ENCODE measurements at regions not wholly inside any gene's neighbourhood (a gene's known extent, or its start where the extent isn't known, plus 50 kb on each side); places are given as distances from the start of the nearest gene placed in this dataset.

DNA sequence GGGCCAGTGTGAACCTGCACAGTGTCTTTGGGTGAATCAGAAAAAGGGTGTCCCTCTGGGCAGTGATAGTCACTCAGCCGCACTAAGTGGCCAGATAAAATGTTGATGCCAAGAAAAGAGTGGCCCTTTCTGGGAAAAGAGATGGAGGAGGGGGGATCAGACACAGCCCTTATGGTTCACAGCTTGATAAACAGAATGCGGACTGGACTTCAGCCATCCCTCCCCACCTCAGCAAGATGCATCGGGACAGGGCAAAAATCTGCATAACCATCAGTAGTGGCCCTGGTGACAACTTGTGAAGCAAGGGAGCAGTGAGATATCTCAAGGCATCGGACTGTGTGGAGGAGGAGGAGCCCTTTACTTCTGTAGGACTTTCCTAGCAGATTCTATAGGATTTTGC is 353.8 kb upstream of the PLXNA2 start:
- intact Hi-C loops (cut with DNase I, micrococcal nuclease): no loop called here
- DNase-seq (no peak), ATAC-seq (no peak)

DNA sequence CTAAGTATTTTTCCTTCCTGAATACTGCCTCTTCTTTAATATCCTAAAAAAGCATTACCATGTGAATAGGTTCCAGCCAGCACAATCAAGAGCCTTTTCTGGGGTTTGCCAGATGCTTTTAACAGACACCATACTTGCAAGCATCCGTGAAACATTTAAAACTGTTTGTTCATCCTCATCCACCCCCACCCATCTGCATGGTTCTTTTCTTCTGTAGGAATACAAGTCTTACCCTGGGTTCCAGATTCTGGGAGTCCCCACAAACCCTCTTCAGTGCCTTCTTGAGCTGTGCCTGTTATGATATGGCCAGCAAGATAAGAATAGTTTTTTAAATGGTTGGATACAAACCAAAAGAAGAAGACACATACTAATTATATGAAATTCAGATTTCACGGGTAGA is 354.9 kb upstream of the PLXNA2 start:
- DNase-seq: no peak
- ATAC-seq: no peak

DNA sequence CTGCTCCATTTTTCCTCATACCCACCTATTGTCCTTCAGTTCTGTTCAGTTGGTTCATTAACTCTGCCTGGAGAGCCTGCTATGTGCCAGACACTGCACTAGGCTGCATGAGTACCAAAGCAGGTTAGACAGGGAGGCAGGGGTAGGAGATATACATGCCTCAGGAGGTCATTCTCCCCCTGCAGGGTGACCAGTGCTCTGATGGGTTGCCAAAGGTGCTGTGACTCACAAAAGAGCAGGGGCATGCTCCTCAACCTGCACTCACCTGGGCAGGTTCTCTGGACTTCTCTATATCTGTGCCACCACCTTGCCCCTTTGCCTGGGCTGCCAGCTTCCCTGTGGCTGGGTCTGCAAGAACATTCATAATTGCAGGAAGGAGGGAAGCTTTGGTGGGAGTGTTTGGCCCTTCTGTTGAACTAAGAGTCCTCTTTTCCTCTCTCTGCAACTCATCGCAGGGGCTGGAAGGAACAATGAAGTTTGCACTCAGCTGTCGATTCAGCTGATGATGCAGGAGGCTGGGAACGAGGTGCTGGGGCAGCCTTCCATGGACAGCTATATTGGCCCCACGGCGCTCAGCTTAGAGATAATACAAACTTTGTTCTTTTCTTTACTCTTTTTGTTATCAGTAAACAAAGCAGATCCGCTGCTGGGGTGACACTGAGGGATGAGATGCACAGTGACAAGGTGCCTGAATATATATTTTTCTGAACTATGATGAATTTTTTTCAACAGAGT is 356.4 kb upstream of the PLXNA2 start:
- DNase-seq: no peak
- ATAC-seq: no peak
- intact Hi-C loops (cut with DNase I, micrococcal nuclease): no loop called here

More for the DNA sequence above, 354.9 kb upstream of the PLXNA2 start:
- intact Hi-C loops (cut with DNase I, micrococcal nuclease): no loop called here

DNA sequence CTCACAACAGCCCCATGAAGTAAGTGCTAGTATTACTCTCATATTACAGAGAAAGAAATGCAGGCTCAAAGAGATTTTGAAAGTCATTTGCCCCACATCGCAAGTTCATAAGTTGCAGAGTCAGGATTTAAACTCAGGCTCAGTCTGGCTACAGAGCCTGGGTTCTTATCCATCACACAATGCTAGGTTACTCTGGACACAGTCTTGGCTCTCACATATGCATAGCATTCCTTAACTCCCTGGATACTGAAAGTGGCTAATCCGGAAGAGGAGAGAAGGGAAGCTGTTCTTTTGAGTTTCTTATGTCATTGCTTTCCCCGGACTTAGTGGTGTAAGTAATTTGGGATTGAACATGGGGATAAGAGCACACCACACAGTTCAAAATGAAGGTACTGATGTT is 357.4 kb upstream of the PLXNA2 start:
- intact Hi-C loops (cut with DNase I, micrococcal nuclease): no loop called here
- DNase-seq: no peak
- no peak for ATAC-seq

DNA sequence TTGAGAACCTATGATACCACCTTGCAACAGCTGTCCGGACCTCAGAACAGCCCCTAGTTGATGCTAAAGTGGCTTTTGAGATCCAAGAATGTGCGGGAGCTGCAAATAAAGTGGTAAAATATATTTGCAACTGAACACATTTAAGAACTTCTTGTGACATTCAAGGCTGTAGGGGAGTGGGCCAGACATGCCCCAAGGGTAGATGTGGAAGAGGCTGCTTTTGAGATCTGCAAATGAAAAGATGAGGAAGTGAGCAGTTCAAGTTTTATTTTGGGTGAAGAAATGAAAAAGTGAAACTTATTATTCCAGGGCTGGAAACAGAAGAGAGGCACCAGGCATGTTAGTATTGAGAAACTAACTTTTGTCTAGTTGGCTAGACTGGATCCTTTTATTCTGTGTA is 359.5 kb upstream of the PLXNA2 start:
- ATAC-seq: no peak
- intact Hi-C loops (cut with DNase I, micrococcal nuclease): no loop called here
- no peak for DNase-seq

DNA sequence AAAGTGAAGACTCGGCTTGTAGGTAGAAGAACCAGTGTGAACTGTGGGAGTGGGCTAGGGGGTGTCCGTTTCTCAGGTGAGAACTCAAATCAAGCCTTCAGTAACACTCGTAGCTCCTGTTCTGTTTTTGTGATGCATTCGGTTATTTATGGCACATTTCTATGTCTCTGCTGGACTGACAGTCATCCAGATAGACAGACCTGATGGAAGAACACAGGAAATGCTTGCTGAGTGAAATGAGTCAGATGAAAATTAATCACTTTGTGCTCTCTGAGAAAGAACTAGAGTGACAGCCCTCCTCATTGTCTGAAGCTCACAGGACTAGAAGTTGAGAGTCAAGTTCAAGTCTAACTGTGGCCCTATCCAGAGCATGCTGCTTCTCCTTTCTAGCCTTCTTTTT is 360.1 kb upstream of the PLXNA2 start:
- ATAC-seq: no peak
- intact Hi-C loops (cut with DNase I, micrococcal nuclease): no loop called here
- no peak for DNase-seq

DNA sequence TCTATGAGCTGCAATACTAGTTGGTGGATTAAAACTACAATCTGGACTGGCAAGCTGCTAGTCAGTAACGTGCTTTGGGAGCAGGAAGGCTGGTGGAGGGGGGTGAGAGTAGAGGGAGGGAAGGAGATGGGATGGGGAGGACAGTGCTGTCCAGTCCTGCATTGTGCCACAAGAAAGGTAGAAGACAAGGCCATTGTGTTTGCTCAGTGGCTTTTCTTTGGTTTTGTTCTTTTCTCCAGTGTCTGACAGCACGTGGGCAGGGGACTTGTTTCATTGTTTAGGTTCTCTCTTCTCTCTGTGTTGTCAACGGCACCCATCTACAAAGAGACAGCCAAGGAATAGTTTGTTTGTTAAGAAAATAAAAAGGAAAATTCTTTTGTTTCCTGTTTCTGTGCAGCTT is 362.8 kb upstream of the PLXNA2 start:
- ATAC-seq: no peak
- intact Hi-C loops (cut with DNase I, micrococcal nuclease): no loop called here
- no peak for DNase-seq

DNA sequence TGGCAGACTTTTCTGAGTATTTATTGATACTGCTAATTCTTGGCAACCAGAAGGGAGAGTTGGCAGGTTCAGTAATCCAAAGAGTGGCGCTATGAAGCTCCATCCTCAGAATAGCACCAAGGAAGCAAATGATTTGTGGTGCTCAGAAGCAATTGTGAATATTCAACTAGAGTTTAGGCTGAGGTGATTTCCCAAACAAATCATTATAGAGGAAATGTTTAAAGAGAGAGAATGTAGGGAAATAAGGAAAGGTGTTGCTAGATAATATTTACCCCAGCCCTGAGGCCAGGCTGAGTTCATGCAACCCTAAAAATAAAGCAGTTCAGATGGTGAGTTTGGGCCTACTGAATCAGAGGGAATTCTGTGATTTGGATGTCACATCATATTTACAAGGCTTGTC is 363.4 kb upstream of the PLXNA2 start:
- intact Hi-C loops (cut with DNase I, micrococcal nuclease): no loop called here
- no peak for ATAC-seq
- no peak for DNase-seq

DNA sequence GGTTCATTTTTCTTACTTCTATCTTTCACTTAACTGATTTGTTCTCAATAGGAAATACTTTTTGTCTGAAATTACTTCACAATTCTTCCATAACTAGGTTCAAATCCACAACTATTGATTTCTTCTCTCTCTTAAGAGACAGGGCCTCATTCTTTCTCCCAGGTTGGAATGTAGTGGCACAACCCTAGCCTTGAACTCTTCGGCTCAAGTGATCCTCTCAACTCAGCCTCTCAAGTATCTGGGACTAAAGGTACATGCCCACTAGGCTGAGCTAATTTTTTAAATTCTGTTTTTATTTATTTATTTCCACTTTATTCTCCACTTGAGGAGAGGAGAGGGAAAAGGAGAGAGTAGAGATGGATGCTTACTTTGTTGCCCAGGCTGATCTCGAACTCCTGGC is 370.4 kb upstream of the PLXNA2 start:
- ATAC-seq: no peak
- intact Hi-C loops (cut with DNase I, micrococcal nuclease): no loop called here
- DNase-seq: no peak

DNA sequence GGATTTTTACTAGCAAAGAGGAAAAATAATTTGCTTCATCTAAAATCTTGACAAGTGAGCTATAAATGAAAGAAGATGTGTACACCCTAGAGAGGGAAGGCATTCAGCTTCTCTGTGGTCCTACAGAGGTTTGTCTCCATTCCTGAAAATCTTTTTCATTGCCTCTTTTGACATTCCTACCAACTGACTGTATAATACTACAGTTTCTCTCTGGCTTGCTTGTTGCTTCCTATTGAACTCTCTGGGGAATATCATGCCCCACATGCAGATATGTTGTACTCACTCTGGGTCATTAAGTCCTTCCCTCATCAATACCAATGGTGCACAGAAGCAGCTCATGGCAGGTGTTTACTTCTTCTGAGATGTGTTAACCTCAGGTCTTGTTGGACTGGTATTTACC is 371.2 kb upstream of the PLXNA2 start:
- intact Hi-C loops (cut with DNase I, micrococcal nuclease): no loop called here
- no peak for DNase-seq
- ATAC-seq: no peak

DNA sequence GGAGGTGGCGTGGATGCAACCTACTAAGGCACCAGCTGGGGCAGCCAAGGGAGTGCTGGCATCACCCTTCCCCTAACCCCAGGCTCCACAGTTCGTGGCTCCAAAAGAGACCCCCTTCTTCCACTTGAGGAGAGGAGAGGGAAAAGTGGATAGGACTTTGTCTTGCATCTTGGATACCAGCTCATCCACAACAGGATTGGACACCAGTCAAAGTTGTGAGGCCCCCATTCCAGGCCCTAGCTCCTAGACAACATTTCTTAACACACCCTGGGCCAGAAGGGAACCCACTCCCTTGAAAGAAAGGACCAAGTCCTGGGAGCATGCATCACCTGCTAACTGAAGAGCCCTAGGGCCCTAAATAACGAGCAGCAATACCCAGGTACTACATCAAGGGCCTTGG is 372.6 kb upstream of the PLXNA2 start:
- ATAC-seq (no peak), DNase-seq (no peak)
- intact Hi-C loops (cut with DNase I, micrococcal nuclease): no loop called here

DNA sequence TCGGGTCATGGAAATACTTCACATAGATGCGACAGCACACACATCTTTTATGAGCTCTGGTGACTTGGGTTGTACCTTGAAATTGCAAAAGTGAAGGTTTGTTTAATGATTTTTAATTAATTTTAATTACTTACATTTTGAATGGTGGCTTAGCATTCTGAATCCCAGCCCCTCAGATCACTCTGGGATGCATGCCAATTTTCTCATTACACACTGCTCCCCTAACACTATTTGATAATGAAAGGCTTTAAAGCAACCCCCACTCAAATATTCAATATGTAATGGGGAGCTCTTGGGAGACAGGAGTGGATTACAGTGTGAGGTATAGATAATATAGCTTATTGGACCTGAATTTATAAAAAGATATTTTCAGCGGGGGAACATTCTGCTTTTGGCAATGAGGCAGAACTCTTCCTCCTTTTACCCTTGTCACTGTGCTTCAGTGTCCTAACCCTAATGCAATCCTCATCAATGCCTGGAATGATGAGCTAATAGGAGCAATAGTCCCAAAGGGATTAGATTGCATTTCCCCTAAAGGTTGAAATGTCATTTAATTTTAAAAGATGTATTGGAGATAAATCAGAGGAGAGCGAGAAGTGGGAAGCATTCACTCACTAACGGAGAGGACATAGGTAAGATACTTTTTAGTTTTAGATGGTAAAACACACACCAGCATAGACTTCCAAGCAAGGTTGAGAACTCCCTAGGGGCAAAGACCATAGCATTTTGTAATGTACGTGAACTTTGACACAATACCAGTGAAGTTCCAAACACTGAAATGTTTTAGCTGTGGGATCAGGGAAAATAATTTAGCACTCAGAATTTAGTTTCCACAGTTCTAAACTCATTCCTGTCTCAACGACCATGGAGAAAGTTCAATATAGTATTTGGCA is 384.1 kb upstream of the PLXNA2 start:
- DNase-seq: no peak
- ATAC-seq: no peak
- intact Hi-C loops (cut with DNase I, micrococcal nuclease): no loop called here

DNA sequence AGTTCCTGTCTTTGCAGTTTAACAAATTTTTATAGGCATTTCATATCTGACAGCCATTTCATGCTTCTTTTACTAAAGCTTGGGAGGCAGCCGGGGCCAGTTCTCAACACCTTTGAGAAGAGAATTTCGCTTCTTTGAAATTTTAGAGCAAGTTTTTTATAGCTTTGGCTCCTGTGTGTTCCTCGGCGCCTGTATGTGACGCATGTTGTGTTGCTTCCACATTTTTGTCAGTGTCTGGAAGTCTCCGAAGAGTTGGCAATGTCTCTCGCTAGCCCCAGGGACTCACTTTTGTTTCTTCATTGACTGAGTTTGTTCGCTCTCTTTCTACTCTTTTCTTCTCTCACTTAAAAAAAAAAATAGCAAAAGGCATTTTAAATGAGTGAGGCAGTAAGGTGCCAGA is 386.9 kb upstream of the PLXNA2 start:
- intact Hi-C loops (cut with DNase I, micrococcal nuclease): no loop called here
- no peak for DNase-seq
- ATAC-seq: no peak

DNA sequence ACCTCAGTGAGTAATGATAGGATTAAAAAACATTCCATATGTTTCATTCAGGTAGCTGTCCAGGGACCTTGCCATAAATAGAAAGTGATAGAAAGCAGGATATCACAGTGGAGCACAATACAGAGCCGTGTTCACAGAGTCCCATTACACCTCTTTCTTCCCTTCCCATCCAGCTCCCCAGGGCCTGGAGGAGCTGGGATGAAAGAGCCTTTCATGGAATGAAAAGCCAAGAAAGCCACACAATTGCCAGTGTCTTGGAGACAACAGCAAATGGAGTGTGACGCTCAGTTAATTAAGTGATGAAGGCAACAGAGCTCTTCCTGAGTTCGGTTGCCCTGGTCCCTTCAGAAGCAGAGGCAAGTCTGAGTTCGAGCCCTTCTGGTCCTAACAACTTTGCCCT is 387.3 kb upstream of the PLXNA2 start:
- no peak for DNase-seq
- intact Hi-C loops (cut with DNase I, micrococcal nuclease): no loop called here
- ATAC-seq: no peak

DNA sequence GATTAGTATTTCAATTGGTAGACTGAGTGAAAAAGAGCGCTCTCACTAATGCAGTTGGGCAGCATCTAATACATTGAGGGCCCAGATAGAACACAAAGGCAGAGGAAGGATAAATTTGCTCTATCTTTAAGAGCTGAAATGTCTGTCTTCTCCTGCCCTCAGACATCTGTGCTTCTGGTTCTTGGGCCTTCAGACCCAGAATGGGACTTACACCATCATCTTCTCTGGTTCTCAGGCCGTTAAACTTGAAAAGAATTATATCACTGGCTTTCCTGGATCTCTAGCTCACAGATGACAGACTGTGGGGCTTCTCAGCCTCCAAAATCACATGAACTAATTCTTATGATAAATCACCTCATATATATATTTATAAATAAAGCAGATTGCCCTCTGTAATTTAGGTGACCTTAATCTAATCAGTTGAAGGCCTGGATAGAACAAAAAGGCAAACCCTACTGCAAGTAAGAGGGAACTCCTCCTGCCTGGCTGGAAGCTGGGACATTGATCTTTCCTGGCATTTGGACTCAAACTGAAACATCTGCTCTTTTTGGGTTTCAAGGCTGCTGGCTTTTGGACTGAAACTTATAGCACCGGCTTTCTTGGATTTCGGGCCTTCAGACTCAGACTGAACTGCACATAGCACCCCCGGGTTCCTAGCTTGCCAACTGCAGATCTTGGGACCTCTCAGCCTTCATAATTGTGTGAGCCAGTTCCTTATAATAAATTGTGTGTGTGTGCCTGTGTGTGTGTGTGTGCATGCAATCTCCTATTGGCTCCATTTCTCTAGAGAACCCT is 390.4 kb upstream of the PLXNA2 start:
- intact Hi-C loops (cut with DNase I, micrococcal nuclease): no loop called here
- ATAC-seq (no peak), DNase-seq (no peak)

DNA sequence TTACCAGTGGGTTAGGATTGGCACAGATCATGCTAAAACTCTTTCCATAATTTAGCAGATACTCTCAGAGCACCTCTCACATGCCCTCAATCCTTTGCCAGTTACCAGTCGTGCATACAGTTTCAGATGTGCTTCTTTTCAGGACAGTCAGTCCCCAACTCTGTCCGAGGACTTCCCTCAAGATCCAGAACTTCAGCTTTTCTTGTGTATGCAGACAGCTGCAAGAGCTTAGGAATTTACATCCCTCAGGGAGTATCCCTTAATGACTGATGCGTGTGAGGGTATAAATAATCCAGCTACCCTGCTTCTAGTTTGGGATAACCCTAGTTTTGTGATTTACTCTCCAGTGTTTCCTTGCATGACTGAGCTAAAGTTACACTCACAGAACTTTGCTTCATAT is 393.0 kb upstream of the PLXNA2 start:
- intact Hi-C loops (cut with DNase I, micrococcal nuclease): no loop called here
- ATAC-seq (no peak), DNase-seq (no peak)

DNA sequence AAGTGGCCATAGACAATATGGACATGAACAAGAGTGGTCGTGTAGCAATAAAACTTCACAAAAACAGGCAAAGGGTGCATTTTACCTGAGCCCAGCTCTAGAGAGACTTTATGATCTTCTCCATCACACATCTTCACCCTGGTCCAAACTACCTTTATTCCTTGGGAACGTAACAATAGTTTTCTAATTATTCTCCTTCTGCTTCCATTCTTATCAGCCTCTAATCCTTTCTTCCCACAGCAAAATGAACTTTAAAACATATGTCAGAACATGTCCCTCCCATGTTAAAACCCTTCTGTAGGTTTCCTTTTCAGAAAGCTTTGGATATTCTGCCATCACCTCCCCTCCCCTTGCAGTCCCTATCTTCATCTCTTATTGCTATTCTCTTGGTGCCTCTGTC is 395.2 kb upstream of the PLXNA2 start:
- ATAC-seq (no peak), DNase-seq (no peak)
- intact Hi-C loops (cut with DNase I, micrococcal nuclease): no loop called here

DNA sequence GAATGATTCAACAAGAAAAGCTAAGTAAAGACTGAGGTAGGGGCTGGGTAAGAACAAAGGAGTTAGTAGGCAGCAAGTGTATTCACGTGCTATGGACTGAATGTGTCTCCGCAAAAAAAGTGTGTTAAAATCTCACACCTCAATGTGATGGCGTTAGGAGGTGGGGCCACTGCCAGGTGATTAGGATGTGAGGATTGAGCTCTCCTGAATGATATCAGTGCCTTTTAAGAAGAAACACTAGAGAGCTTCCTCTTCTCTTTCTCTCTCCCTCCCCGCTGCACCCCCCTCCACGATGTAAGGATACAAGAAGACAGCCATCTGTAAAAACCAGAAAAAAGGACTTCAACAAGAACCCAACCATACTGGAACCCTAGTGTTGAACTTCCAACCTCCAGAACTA is 396.1 kb upstream of the PLXNA2 start:
- DNase-seq: no peak
- ATAC-seq: no peak
- intact Hi-C loops (cut with DNase I, micrococcal nuclease): no loop called here

DNA sequence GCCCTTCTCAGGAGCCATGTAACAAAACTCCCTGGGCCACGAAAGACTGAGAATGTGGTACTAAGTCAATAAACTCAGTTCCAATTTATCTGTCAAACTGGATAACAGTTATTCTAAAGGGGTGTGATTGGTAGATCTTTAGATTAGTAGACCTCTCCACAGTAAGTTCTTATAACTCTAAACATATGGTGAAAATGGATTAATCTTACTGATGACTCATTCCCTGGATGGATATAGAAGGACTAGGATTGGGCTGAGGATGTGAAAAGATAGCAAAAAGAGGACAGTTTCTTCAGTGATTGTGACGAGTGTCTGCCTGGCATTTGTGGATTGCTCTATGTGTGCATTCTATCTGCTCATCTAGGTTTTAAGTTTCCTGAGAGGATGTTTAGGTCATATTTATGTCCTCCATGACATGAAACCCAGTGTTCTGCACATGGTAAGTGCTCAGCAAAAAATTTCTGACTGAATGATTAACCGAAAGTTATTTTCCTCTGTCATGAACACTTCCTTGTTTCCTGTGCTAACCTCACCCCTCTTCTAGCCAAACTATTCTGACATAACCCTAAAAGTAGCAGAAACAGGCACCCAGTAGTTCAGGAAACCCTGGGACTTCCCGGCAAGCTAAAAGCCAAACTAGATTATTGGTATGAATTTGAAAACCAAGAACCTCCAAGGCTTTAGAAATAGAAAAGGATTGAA is 397.5 kb upstream of the PLXNA2 start:
- ATAC-seq (no peak), DNase-seq (no peak)
- intact Hi-C loops (cut with DNase I, micrococcal nuclease): no loop called here

Data from left colon (tissue), 2 donors.